ENCODE measurements at regions not wholly inside any gene's neighbourhood (a gene's known extent, or its start where the extent isn't known, plus 50 kb on each side); places are given as distances from the start of the nearest gene placed in this dataset.

DNA sequence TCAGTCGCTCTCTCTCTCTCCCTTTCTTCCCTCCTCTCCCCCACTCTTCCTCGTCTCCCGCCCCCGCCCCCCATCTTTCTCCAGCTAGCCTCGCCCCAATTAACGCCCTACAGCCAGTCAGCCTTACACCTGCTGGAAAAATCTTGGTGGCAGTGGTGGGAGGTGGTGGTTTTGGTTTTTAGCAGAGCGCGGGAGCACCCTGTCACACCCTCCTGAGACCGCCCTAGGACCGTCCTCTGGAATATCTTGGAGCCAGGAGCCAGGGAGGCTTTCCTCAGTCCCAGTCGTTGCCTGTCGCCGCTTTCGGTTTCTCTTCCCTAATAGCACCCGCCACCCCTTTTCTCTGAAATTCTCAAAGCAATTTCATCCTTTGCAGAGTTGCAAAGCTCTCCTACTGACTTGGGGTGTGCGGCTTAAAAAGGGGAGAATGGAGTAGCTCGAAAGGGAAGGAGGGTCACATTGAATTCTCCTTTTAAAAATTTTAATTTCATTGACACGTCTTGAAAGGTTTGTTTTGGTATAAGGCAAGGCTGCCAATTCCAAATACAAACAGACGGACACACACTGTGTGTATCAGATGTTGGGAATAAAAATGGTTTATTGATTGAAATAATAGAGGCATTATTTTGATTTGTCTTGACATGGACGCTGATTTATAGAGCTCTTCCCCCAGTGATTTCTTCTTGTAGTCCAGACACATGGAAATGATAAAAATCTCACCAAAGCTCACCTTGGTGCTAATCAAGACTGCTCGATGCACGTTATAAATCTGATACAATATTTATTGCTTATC lies 301.3 kb downstream of the PARP8 start:
- no peaks in the 10 kb centered on the region for H3K36me3 ChIP-seq (ENCODE audit: insufficient read depth, low read length, poor library complexity, severe bottlenecking)
- peaks cover 8% of the 10 kb centered on the region for H3K4me1 ChIP-seq (ENCODE audit: insufficient read depth, low read length, poor library complexity, severe bottlenecking)
- POLR2A ChIA-PET (ENCODE audit: low non-redundant PET), result no interaction called here
- no peak overlapping the region for H3K27ac ChIP-seq (ENCODE audit: low read depth, low read length, poor library complexity, severe bottlenecking)
- BruUV-seq (replicated peaks), result no TSS peak
- H3K27me3 ChIP-seq (replicated peaks; ENCODE audit: insufficient read depth, low read depth, low read length, poor library complexity), result peaks cover 12% of the 10 kb centered on the region
- H3K9me3 ChIP-seq (ENCODE audit: low read depth, low read length, poor library complexity, severe bottlenecking), result no peaks in the 10 kb centered on the region
- CTCF ChIA-PET, result no interaction called here
- H3K4me3 ChIP-seq (ENCODE audit: low read depth, low read length, poor library complexity, severe bottlenecking), result peak overlapping the region; percentile 56
- TF ChIP-seq, protein P1, sequence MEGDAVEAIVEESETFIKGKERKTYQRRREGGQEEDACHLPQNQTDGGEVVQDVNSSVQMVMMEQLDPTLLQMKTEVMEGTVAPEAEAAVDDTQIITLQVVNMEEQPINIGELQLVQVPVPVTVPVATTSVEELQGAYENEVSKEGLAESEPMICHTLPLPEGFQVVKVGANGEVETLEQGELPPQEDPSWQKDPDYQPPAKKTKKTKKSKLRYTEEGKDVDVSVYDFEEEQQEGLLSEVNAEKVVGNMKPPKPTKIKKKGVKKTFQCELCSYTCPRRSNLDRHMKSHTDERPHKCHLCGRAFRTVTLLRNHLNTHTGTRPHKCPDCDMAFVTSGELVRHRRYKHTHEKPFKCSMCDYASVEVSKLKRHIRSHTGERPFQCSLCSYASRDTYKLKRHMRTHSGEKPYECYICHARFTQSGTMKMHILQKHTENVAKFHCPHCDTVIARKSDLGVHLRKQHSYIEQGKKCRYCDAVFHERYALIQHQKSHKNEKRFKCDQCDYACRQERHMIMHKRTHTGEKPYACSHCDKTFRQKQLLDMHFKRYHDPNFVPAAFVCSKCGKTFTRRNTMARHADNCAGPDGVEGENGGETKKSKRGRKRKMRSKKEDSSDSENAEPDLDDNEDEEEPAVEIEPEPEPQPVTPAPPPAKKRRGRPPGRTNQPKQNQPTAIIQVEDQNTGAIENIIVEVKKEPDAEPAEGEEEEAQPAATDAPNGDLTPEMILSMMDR (conservative IDR thresholded peaks at IDR 0.05; ENCODE audit: low read depth, low read length), result no peak
- TF ChIP-seq EZH2 (IDR thresholded peaks at IDR 0.05; ENCODE audit: borderline replicate concordance, low read depth, low read length, poor library complexity, severe bottlenecking), result no peak
- peak; percentile 48 for DNase-seq (ENCODE audit: low spot score)
- intact Hi-C loops (cut with micrococcal nuclease; ENCODE audit: unreplicated experiment), result loop anchor here (2.0 to 10.0 kb wide), 3 partner anchors 377 to 1947 kb away; no protein-coding TSS in a partner anchor

DNA sequence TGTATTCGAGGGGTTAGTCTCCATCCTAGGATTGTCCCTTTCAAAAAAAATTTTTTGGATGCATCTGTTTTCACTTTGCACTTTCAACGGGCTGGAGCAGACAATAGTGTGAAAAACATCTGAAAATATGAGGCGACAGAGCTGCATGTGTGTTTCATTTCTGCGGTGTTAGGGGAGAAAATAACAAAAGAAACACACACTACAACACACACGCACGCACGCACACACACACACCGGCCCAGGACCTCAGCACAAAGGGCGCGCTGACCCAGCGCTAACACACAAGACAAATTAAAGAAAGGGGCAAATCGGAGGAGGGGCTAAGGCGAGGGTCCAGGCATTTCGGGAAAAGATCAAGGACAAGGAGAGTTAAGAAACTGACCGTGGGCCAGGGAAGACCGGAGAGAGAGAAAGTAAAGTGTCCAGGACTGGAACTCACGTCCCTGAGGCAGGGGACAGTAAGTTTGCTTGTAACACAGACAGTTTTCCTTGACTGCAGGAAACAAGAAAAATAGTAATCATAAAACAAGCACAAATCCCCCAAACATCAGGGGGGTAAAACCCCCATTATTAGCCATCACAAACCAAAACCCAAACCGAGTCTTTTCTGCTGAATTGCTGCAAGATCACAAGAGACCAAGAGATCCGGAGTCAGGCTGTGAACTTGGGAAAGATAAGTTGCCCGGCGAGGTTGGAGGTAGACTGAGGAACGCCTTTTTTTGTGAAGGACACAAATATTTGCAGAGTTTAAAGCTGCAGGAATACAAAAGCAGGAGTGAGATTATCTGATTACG lies 302.1 kb downstream of the PARP8 start:
- TF ChIP-seq, protein P1 (conservative IDR thresholded peaks at IDR 0.05; ENCODE audit: low read depth, low read length), result no peak
- no peak for TF ChIP-seq EZH2 (IDR thresholded peaks at IDR 0.05; ENCODE audit: borderline replicate concordance, low read depth, low read length, poor library complexity, severe bottlenecking)
- ChIA-PET CTCF (no interaction called here), POLR2A (ENCODE audit: low non-redundant PET) (no interaction called here)
- Histone ChIP-seq H3K4me3 (ENCODE audit: low read depth, low read length, poor library complexity, severe bottlenecking) (peak overlapping the region; percentile 56), H3K36me3 (ENCODE audit: insufficient read depth, low read length, poor library complexity, severe bottlenecking) (no peaks in the 10 kb centered on the region), H3K27me3 (replicated peaks; ENCODE audit: insufficient read depth, low read depth, low read length, poor library complexity) (peaks cover 12% of the 10 kb centered on the region), H3K4me1 (ENCODE audit: insufficient read depth, low read length, poor library complexity, severe bottlenecking) (peaks cover 8% of the 10 kb centered on the region), H3K9me3 (ENCODE audit: low read depth, low read length, poor library complexity, severe bottlenecking) (no peaks in the 10 kb centered on the region), H3K27ac (ENCODE audit: low read depth, low read length, poor library complexity, severe bottlenecking) (no peak overlapping the region)
- TSS peak; percentile 48 for BruUV-seq (replicated peaks)
- intact Hi-C loops (cut with micrococcal nuclease; ENCODE audit: unreplicated experiment), result loop anchor here (10.0 kb wide), 2 partner anchors 376 to 1946 kb away; no protein-coding TSS in a partner anchor
- DNase-seq (ENCODE audit: low spot score), result peak; percentile 15

DNA sequence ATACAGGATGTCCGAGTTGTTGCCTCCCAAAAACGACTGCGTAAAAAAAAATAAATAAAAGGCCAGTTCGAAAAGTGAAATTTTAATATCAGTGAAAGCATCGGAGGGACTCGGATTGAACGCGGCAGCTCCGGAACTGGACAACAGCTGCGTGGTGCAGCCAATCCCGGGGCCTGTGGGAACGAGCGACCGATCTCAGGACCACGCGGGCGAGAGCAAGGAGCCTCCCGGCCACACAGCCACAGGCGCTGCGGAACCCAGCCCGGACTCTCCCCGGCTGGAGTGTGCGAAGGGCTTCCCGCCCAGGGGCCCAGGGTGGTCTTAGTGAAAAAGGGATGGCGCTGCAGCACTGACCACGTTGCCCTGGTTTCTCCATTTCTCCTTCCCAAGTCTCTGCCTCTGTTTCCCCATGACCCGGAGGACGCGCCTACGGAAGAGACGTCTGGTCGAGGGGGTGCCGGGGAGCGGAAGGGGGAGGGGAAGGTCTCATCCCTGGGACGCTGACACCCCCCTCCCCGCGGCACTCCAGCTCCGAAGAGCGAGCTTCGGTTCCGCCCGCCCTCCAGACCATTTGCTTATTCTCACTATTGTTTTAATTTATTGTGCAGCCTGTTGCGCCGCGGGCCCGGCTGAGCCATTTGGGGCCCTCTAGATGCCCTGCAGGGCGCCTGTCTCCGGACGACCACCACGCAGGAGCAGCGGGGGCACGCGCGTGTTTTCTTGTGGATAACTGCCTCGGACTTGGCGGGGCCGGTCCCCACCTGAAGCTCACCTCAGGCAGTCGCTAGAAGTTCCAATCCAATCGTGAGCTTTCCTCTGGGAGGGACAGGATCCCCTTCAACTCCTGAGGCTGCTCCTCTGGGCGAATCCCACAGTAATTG lies 303.0 kb downstream of the PARP8 start:
- Histone ChIP-seq H3K9me3 (ENCODE audit: low read depth, low read length, poor library complexity, severe bottlenecking) (no peaks in the 10 kb centered on the region), H3K4me1 (ENCODE audit: insufficient read depth, low read length, poor library complexity, severe bottlenecking) (no peaks in the 10 kb centered on the region), H3K4me3 (ENCODE audit: low read depth, low read length, poor library complexity, severe bottlenecking) (peak overlapping the region; percentile 56), H3K27me3 (replicated peaks; ENCODE audit: insufficient read depth, low read depth, low read length, poor library complexity) (peaks cover 16% of the 10 kb centered on the region), H3K27ac (ENCODE audit: low read depth, low read length, poor library complexity, severe bottlenecking) (no peak overlapping the region), H3K36me3 (ENCODE audit: insufficient read depth, low read length, poor library complexity, severe bottlenecking) (no peaks in the 10 kb centered on the region)
- ChIA-PET POLR2A (ENCODE audit: low non-redundant PET) (no interaction called here), CTCF (no interaction called here)
- peak; percentile 28 for DNase-seq (ENCODE audit: low spot score)
- intact Hi-C loops (cut with micrococcal nuclease; ENCODE audit: unreplicated experiment), result loop anchor here (10.0 kb wide), 2 partner anchors 375 to 1945 kb away; no protein-coding TSS in a partner anchor
- no TSS peak for BruUV-seq (replicated peaks)
- no peak for TF ChIP-seq EZH2 (IDR thresholded peaks at IDR 0.05; ENCODE audit: borderline replicate concordance, low read depth, low read length, poor library complexity, severe bottlenecking)
- TF ChIP-seq, protein P1 (conservative IDR thresholded peaks at IDR 0.05; ENCODE audit: low read depth, low read length), result no peak
